Colonic mucosa (tissue), 4 donors: ENCODE measurements at regions not wholly inside any gene's neighbourhood (a gene's known extent, or its start where the extent isn't known, plus 50 kb on each side); places are given as distances from the start of the nearest gene placed in this dataset.

Experiments
- DNase-seq: peaks from one replicate; pipeline ENCODE4 v3.0.0-alpha.2; 2020
- H3K27ac ChIP-seq: fragments of 200-600 bp; one replicate; pipeline ENCODE4 v1.8.0; 2021
- H3K27me3 ChIP-seq: fragments of 200-600 bp; one replicate; pipeline ENCODE4 v1.8.0; 2021
- H3K36me3 ChIP-seq: fragments of 200-600 bp; one replicate; pipeline ENCODE4 v1.8.0; 2021
- H3K4me1 ChIP-seq: fragments of 200-600 bp; one replicate; pipeline ENCODE4 v1.8.0; 2021; ENCODE audit warnings: mild to moderate bottlenecking
- H3K4me3 ChIP-seq: fragments of 200-600 bp; one replicate; pipeline ENCODE4 v1.8.0; 2021
- H3K9ac ChIP-seq, 2 donors: one replicate each; pipeline ENCODE4 v1.7.0; 2013; ENCODE audit warnings: control low read depth in 2 of 2, low read depth in 2 of 2, low read length in 2 of 2
- H3K9me3 ChIP-seq: fragments of 200-600 bp; one replicate; pipeline ENCODE4 v1.8.0; 2021
- intact Hi-C: fragments of 100-400 bp; cut with DNase I; formaldehyde crosslinking; loops from one replicate; pipeline ENCODE4 v1.14.1; 2022
- TF ChIP-seq, protein P1 (sequence below): fragments of 200-600 bp; IDR thresholded peaks from one replicate; pipeline ENCODE4 v1.8.0; 2022; ENCODE audit warnings: antibody characterized with exemption, mild to moderate bottlenecking
- donor health status: healthy.
- donor health status: DM: no; HTN: no; CAD: no.
- donor health status: DM: no; HTN: no; CAD: no.

DNA sequence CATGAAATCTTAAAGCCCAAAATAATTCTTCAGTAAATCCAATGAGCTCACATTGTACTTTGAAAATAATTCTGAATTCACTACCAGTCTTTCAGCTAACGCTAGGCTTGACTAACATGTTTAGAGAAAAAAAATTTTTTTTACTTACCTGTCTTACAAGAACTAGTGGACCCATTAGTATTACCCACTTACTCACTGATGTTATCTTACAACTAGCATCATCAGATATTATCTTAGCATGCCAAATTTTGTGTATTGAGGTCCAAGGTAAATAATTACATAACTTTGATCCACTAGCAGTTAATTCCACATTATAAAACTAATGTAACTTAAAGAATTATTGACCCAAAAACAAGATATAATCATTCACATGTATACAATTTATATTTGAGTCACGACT is 62.7 kb downstream of the SLC41A2 start:
- no peak for DNase-seq
- intact Hi-C loops: no loop called here
- Histone ChIP-seq H3K9ac (no peak overlapping the region), H3K27ac (no peak overlapping the region), H3K9me3 (no peaks in the 10 kb centered on the region), H3K36me3 (no peaks in the 10 kb centered on the region), H3K4me1 (no peaks in the 10 kb centered on the region), H3K4me3 (no peak overlapping the region), H3K27me3 (no peaks in the 10 kb centered on the region)
- TF ChIP-seq, protein P1, sequence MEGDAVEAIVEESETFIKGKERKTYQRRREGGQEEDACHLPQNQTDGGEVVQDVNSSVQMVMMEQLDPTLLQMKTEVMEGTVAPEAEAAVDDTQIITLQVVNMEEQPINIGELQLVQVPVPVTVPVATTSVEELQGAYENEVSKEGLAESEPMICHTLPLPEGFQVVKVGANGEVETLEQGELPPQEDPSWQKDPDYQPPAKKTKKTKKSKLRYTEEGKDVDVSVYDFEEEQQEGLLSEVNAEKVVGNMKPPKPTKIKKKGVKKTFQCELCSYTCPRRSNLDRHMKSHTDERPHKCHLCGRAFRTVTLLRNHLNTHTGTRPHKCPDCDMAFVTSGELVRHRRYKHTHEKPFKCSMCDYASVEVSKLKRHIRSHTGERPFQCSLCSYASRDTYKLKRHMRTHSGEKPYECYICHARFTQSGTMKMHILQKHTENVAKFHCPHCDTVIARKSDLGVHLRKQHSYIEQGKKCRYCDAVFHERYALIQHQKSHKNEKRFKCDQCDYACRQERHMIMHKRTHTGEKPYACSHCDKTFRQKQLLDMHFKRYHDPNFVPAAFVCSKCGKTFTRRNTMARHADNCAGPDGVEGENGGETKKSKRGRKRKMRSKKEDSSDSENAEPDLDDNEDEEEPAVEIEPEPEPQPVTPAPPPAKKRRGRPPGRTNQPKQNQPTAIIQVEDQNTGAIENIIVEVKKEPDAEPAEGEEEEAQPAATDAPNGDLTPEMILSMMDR: no peak

DNA sequence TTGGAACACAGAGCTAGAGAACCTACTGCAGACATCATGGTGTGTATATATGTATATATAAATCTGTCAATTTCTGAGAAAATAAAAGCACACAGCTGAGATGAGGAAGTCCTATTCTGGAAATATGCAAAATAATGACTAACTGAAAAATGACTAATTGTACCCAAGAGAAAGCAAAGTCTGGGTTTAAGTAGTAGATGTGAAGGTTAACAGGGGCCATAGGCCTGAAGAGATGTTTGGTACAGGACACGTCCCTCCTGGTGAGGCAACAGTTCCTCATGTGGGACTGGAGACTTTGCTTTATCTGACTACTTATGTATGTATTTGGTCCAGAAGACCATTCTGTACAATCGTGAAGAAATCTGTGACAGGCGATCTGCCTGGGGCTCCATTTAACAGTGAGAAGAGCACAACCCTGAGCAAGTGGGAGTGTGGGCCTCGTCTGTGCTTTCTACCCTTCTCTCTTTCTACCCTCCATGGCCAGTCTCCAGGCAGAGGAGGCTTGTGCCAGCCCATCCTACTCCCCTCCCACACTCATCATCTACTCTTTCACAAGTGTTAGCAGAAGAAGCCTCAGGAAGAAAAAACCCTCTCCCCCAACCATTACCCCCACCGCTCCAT is 67.5 kb downstream of the SLC41A2 start:
- no peaks in the 10 kb centered on the region for H3K27me3 ChIP-seq
- H3K9ac ChIP-seq: no peak overlapping the region
- no peaks in the 10 kb centered on the region for H3K36me3 ChIP-seq
- no peak overlapping the region for H3K4me3 ChIP-seq
- TF ChIP-seq, protein P1: no peak
- no peaks in the 10 kb centered on the region for H3K4me1 ChIP-seq
- H3K27ac ChIP-seq: no peak overlapping the region
- H3K9me3 ChIP-seq: no peaks in the 10 kb centered on the region
- no peak for DNase-seq
- intact Hi-C loops: no loop called here

DNA sequence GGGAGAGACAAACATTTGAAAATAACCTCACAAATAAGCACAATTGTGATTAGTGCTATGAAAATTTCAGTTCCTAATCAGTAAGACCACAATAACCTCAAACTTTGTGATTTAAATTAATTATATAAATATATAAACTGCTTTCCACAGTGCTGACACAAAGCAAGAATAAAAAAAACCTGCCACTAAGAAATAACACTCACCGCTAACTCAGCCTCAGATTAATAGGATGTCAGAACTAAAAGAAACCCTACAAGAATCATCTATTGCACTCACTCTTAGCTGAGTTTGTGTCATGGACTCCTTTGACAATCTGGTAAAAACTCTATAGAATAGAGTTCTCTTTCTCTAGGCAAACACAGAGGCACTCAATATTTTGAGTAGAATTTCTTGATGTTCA is 68.4 kb downstream of the SLC41A2 start:
- Histone ChIP-seq H3K27me3 (no peaks in the 10 kb centered on the region), H3K36me3 (no peaks in the 10 kb centered on the region), H3K9me3 (no peaks in the 10 kb centered on the region), H3K9ac (no peak overlapping the region), H3K4me3 (no peak overlapping the region), H3K4me1 (no peaks in the 10 kb centered on the region), H3K27ac (no peak overlapping the region)
- DNase-seq: no peak
- TF ChIP-seq, protein P1: no peak
- intact Hi-C loops: no loop called here

DNA sequence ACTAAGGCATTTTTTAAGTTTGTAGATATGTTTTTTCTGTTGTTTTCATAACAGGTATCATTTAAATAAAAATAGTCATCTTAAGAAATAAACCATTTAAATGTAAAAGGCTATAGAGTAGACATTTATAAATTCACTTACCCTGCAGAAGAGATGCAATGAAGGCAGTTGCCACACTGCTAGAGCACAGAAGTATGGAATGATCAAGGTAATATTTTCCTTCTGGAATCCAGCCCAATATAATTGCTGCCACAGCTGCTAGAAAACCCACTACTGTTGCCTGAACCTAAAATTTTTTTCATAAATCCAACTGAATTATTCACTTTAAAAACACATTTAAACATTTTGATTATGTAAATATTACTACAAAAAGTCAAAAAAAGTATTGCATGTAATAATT is 69.2 kb downstream of the SLC41A2 start:
- Histone ChIP-seq H3K9me3 (no peaks in the 10 kb centered on the region), H3K36me3 (no peaks in the 10 kb centered on the region), H3K27ac (no peak overlapping the region), H3K9ac (no peak overlapping the region), H3K4me3 (no peak overlapping the region), H3K4me1 (no peaks in the 10 kb centered on the region), H3K27me3 (no peaks in the 10 kb centered on the region)
- TF ChIP-seq, protein P1: no peak
- intact Hi-C loops: no loop called here
- DNase-seq: no peak

DNA sequence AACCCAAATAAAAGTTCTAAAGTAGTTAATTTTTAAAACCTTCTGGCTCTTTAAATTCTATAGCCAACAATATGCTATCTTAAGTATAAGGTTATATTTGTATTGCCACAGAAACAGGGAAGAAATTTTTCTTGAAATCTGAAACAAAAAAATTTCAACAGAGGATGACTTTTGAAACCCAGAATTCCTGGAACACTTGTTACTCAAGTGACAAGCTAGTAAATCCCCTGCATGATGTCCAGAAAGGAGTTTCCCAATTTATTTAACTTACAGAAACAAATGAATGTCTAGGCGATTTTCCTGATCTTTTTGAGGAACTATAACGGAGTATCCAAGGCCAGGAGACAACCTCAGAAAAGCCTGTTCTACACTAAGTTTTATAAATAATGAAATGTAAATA is 69.6 kb downstream of the SLC41A2 start:
- Histone ChIP-seq H3K9ac (no peak overlapping the region), H3K9me3 (no peaks in the 10 kb centered on the region), H3K36me3 (no peaks in the 10 kb centered on the region), H3K27me3 (no peaks in the 10 kb centered on the region), H3K4me1 (no peaks in the 10 kb centered on the region), H3K27ac (no peak overlapping the region), H3K4me3 (no peak overlapping the region)
- DNase-seq: no peak
- intact Hi-C loops: no loop called here
- TF ChIP-seq, protein P1: no peak
